Hematopoietic multipotent progenitor cell treated with erythropoietin and hydrocortisone succinate and interleukin-3 and kit ligand, for 4 days (in vitro differentiated cells): ENCODE measurements at regions not wholly inside any gene's neighbourhood (a gene's known extent, or its start where the extent isn't known, plus 50 kb on each side); places are given as distances from the start of the nearest gene placed in this dataset.
A peak's percentile ranks its signal among the peaks of the same experiment; 100 is the strongest.

Source experiments
- DNase-seq: peaks from one replicate; pipeline ENCODE4 v3.0.0-alpha.2; 2015

- no peak for DNase-seq
These were observed 197.8 kb downstream of the OGFRL1 start for GRCh38 chr6:71486461-71486860.

GRCh38 chr6:71488186-71488585, 199.6 kb downstream of the OGFRL1 start:
- DNase-seq, result peak; percentile 58

GRCh38 chr6:71489736-71490135, 201.1 kb downstream of the OGFRL1 start:
- DNase-seq, result no peak

GRCh38 chr6:71490876-71491275, 202.3 kb downstream of the OGFRL1 start:
- no peak for DNase-seq

- DNase-seq, result no peak
These were observed 203.2 kb downstream of the OGFRL1 start for GRCh38 chr6:71491844-71492243.

- no peak for DNase-seq
These were observed 204.1 kb downstream of the OGFRL1 start for GRCh38 chr6:71492668-71493067.

GRCh38 chr6:71496018-71496721, 207.6 kb downstream of the OGFRL1 start:
- peak; percentile 3 for DNase-seq

GRCh38 chr6:71496722-71497033, 208.1 kb downstream of the OGFRL1 start:
- DNase-seq, result peak; percentile 15

GRCh38 chr6:71498638-71499037, 210.0 kb downstream of the OGFRL1 start:
- DNase-seq, result no peak

GRCh38 chr6:71499667-71500066, 211.1 kb downstream of the OGFRL1 start:
- DNase-seq, result no peak

GRCh38 chr6:71502168-71502567, 213.6 kb downstream of the OGFRL1 start:
- no peak for DNase-seq

GRCh38 chr6:71502956-71503355, 214.3 kb downstream of the OGFRL1 start:
- DNase-seq, result no peak

- no peak for DNase-seq
These were observed 218.6 kb downstream of the OGFRL1 start for GRCh38 chr6:71507183-71507582.

GRCh38 chr6:71509191-71510005, 220.8 kb downstream of the OGFRL1 start:
- no peak for DNase-seq

GRCh38 chr6:71510057-71510713, 221.6 kb downstream of the OGFRL1 start:
- peak; percentile 53 for DNase-seq

GRCh38 chr6:71510856-71511255, 222.2 kb downstream of the OGFRL1 start:
- DNase-seq, result no peak

- no peak for DNase-seq
These were observed 223.6 kb downstream of the OGFRL1 start for GRCh38 chr6:71512256-71512655.

GRCh38 chr6:71513036-71513435, 224.4 kb downstream of the OGFRL1 start:
- no peak for DNase-seq

GRCh38 chr6:71523548-71523947, 234.9 kb downstream of the OGFRL1 start:
- no peak for DNase-seq

GRCh38 chr6:71524201-71524600, 235.6 kb downstream of the OGFRL1 start:
- DNase-seq, result no peak

GRCh38 chr6:71527886-71528285, 239.3 kb downstream of the OGFRL1 start:
- peak; percentile 20 for DNase-seq

- no peak for DNase-seq
These were observed 240.4 kb downstream of the OGFRL1 start for GRCh38 chr6:71529026-71529425.

GRCh38 chr6:71529769-71530168, 241.2 kb downstream of the OGFRL1 start:
- DNase-seq, result no peak

GRCh38 chr6:71531006-71531405, 242.4 kb downstream of the OGFRL1 start:
- DNase-seq, result no peak
